HepG2 (cell line): ENCODE measurements at regions not wholly inside any gene's neighbourhood (a gene's known extent, or its start where the extent isn't known, plus 50 kb on each side); places are given as distances from the start of the nearest gene placed in this dataset.

ENCODE experiments used
- ATAC-seq: fragments of 200-7000 bp; cut with Tn5 transposase; 3 replicates; pipeline ENCODE4 v1.9.1; 2020; ENCODE audit warnings: mild to moderate bottlenecking, moderate library complexity
- BruUV-seq: library from RNA; stranded (reverse); fragments of 400-500 nt; replicated peaks from 2 replicates; lab custom pipeline; 2021; lab: Mats Ljungman, UMichigan
- CTCF ChIA-PET: fragments of 300-600 bp; formaldehyde crosslinking; extraction: SDS; loops from one replicate; lab custom pipeline; 2021; ENCODE audit warnings: low total read pairs, inconsistent platforms, low intra/inter-chr PET ratio; lab: Yijun Ruan, JAX
- POLR2A ChIA-PET: fragments of 350-600 bp; sonication (Branson Sonifier 250); formaldehyde crosslinking; loops from one replicate; lab custom pipeline; 2020; ENCODE audit warnings: antibody characterized with exemption, inconsistent platforms; lab: Yijun Ruan, JAX
- DNase-seq: peaks from one replicate; pipeline ENCODE4 v3.0.0-alpha.2; 2015; ENCODE audit warnings: low spot score
- FAIRE-seq: peaks from 3 replicates; lab custom pipeline; 2011; peaks lifted over from hg19 to GRCh38; lab: Jason Lieb, UNC
- H2AFZ ChIP-seq: one replicate; pipeline ENCODE4 v1.6.1; 2011; ENCODE audit warnings: low read length, inconsistent platforms
- H3K27ac ChIP-seq: fragments of 300-600 bp; 3 replicates; pipeline ENCODE4 v1.8.0; 2011; ENCODE audit warnings: mixed run types, mild to moderate bottlenecking, mixed read lengths, low read length, inconsistent platforms; ENCODE audit not compliant: insufficient read depth; ENCODE audit errors: extremely low read length
- H3K27me3 ChIP-seq, 2 experiments: fragments of 200-600 bp in 1 of 2; 2 replicates in 1 of 2; 3 replicates in 1 of 2; pipeline versions ENCODE4 v1.6.0 to v1.8.0; 2011; ENCODE audit warnings: low read length in 2 of 2, mild to moderate bottlenecking in 2 of 2, moderate library complexity in 2 of 2, inconsistent platforms in 1 of 2; ENCODE audit not compliant: insufficient read depth in 2 of 2, control insufficient read depth in 1 of 2
- H3K36me3 ChIP-seq, 2 experiments: fragments of 200-600 bp in 1 of 2; replicated peaks in 1 of 2; 2 replicates in 1 of 2; 3 replicates in 1 of 2; pipeline versions ENCODE4 v1.5.1 to v1.8.0; 2011; ENCODE audit warnings: low read length in 2 of 2, inconsistent platforms in 1 of 2; ENCODE audit not compliant: insufficient read depth in 2 of 2, control insufficient read depth in 1 of 2
- H3K4me1 ChIP-seq: 2 replicates; pipeline ENCODE4 v1.5.1; 2012; ENCODE audit warnings: low read length, inconsistent platforms; ENCODE audit not compliant: insufficient read depth
- H3K4me2 ChIP-seq: 2 replicates; pipeline ENCODE4 v1.6.0; 2011; ENCODE audit warnings: low read depth, low read length, inconsistent platforms
- H3K4me3 ChIP-seq, 3 experiments: fragments of 200-600 bp in 1 of 3; sonication (generic), shearing (Covaris generic) in 1 of 3; replicated peaks in 1 of 3; 2 replicates each; pipeline ENCODE4 v1.5.1; 2011 to 2016; ENCODE audit warnings: low read length in 3 of 3, inconsistent platforms in 2 of 3, low read depth in 2 of 3, mild to moderate bottlenecking in 2 of 3, control low read depth in 1 of 3, mixed read lengths in 1 of 3; ENCODE audit not compliant: insufficient read depth in 1 of 3
- H3K79me2 ChIP-seq: one replicate; pipeline ENCODE4 v1.6.1; 2011; ENCODE audit warnings: low read length, inconsistent platforms; ENCODE audit not compliant: insufficient read depth
- H3K9ac ChIP-seq: 2 replicates; pipeline ENCODE4 v1.6.0; 2011; ENCODE audit warnings: mild to moderate bottlenecking, low read depth, low read length, inconsistent platforms; ENCODE audit not compliant: insufficient read depth
- H3K9me3 ChIP-seq: 2 replicates; pipeline ENCODE4 v1.5.1; 2012; ENCODE audit warnings: mild to moderate bottlenecking, low read length
- H4K20me1 ChIP-seq: 2 replicates; pipeline ENCODE4 v1.6.0; 2011; ENCODE audit warnings: inconsistent platforms, mild to moderate bottlenecking, low read length, moderate library complexity; ENCODE audit not compliant: insufficient read depth
- CSRNP1 ChIP-seq: sonication (generic); formaldehyde crosslinking; IDR thresholded peaks from 2 replicates; pipeline ENCODE4 v1.8.1; 2023; ENCODE audit warnings: mild to moderate bottlenecking, missing genetic modification reagents
- KDM5B ChIP-seq: sonication (generic); formaldehyde crosslinking; IDR thresholded peaks from 2 replicates; pipeline ENCODE4 v1.4.0; 2020; ENCODE audit warnings: missing genetic modification reagents, mild to moderate bottlenecking, borderline replicate concordance
- NFKB2 ChIP-seq: sonication (generic); formaldehyde crosslinking; IDR thresholded peaks from 2 replicates; pipeline ENCODE4 v1.4.0; 2020; ENCODE audit warnings: missing genetic modification reagents, borderline replicate concordance
- SP4 ChIP-seq: sonication (generic); formaldehyde crosslinking; IDR thresholded peaks from 2 replicates; pipeline ENCODE4 v1.8.1; 2023; ENCODE audit warnings: mild to moderate bottlenecking, missing genetic modification reagents
- SRSF4 ChIP-seq: fragments of 200-400 bp; formaldehyde crosslinking; IDR thresholded peaks from one replicate; pipeline ENCODE4 v1.6.1; 2018; ENCODE audit warnings: mild to moderate bottlenecking, low read depth, low read length, moderate library complexity; ENCODE audit not compliant: poor library complexity, severe bottlenecking
- THYN1 ChIP-seq: sonication (generic); formaldehyde crosslinking; IDR thresholded peaks from 2 replicates; pipeline ENCODE4 v1.8.1; 2023; ENCODE audit warnings: low read depth, mild to moderate bottlenecking, moderate library complexity, missing genetic modification reagents, borderline replicate concordance
- TOPORS ChIP-seq: sonication (generic); formaldehyde crosslinking; IDR thresholded peaks from 2 replicates; pipeline ENCODE4 v1.8.0; 2023; ENCODE audit warnings: mild to moderate bottlenecking, missing genetic modification reagents
- ZNF235 ChIP-seq: sonication (generic); formaldehyde crosslinking; IDR thresholded peaks from 2 replicates; pipeline ENCODE4 v1.8.1; 2023; ENCODE audit warnings: mild to moderate bottlenecking, missing genetic modification reagents, borderline replicate concordance
- ZNF703 ChIP-seq: sonication (generic); formaldehyde crosslinking; IDR thresholded peaks from 2 replicates; pipeline ENCODE4 v1.5.1; 2020; ENCODE audit warnings: missing genetic modification reagents, mild to moderate bottlenecking, moderate library complexity, borderline replicate concordance
- WGBS: methylation state at CpG from one replicate; pipeline ENCODE4 v1.1.6; 2017; ENCODE audit warnings: low lambda C conversion rate; 5-methylcytosine and 5-hydroxymethylcytosine counted together
- in situ Hi-C: cut with HindIII; loops from 2 replicates; pipeline ENCODE4 v1.10.0; 2017; ENCODE audit warnings: low pct_unique_long_range_greater_than_20kb; ENCODE audit not compliant: extremely low pct_ligation_motif_present
- intact Hi-C: fragments of 100-400 bp; cut with micrococcal nuclease; formaldehyde crosslinking; loops from one replicate; pipeline ENCODE4 v1.10.0; 2022; ENCODE audit not compliant: unreplicated experiment
- TF ChIP-seq, protein P1 (sequence below), 2 experiments: IDR thresholded peaks; 2 replicates each; pipeline ENCODE4 v1.6.1; 2011 to 2012; ENCODE audit warnings: low read length in 2 of 2, borderline replicate concordance in 1 of 2, low read depth in 1 of 2, mild to moderate bottlenecking in 1 of 2, moderate library complexity in 1 of 2
- TF ChIP-seq, protein P2 (sequence below): sonication (generic); formaldehyde crosslinking; IDR thresholded peaks from 2 replicates; pipeline ENCODE4 v1.4.0; 2020; ENCODE audit warnings: mild to moderate bottlenecking, low read depth, missing genetic modification reagents
- TF ChIP-seq, protein P3 (sequence below): sonication (generic); formaldehyde crosslinking; IDR thresholded peaks from 2 replicates; pipeline ENCODE4 v1.8.1; 2023; ENCODE audit warnings: mild to moderate bottlenecking, missing genetic modification reagents

DNA sequence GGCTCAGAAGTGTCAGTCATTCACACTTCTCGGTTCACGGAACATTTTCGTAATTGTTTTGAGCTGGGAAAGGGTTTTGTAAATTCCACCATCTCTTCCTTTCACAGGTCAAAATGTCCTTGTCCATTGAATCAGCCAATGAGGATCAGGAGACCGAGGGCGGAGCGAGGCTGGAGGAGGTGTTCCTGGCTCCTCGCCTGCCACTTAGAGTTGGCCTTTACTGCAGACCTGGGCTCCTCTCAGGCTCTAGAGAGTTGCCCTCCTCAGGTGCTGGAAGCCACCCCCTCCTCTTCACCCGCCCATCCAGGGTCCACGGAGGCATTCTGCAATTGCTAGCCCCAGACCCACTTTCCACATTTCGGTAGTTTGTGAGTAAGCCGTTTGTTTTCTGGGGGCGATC, 370.4 kb downstream of the IRS2 start (continued):
- TF ChIP-seq, protein P1, sequence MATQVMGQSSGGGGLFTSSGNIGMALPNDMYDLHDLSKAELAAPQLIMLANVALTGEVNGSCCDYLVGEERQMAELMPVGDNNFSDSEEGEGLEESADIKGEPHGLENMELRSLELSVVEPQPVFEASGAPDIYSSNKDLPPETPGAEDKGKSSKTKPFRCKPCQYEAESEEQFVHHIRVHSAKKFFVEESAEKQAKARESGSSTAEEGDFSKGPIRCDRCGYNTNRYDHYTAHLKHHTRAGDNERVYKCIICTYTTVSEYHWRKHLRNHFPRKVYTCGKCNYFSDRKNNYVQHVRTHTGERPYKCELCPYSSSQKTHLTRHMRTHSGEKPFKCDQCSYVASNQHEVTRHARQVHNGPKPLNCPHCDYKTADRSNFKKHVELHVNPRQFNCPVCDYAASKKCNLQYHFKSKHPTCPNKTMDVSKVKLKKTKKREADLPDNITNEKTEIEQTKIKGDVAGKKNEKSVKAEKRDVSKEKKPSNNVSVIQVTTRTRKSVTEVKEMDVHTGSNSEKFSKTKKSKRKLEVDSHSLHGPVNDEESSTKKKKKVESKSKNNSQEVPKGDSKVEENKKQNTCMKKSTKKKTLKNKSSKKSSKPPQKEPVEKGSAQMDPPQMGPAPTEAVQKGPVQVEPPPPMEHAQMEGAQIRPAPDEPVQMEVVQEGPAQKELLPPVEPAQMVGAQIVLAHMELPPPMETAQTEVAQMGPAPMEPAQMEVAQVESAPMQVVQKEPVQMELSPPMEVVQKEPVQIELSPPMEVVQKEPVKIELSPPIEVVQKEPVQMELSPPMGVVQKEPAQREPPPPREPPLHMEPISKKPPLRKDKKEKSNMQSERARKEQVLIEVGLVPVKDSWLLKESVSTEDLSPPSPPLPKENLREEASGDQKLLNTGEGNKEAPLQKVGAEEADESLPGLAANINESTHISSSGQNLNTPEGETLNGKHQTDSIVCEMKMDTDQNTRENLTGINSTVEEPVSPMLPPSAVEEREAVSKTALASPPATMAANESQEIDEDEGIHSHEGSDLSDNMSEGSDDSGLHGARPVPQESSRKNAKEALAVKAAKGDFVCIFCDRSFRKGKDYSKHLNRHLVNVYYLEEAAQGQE (IDR thresholded peaks at IDR 0.05; ENCODE audit: borderline replicate concordance in 1 of 2, low read depth in 1 of 2, low read length in 2 of 2), result no peak

DNA sequence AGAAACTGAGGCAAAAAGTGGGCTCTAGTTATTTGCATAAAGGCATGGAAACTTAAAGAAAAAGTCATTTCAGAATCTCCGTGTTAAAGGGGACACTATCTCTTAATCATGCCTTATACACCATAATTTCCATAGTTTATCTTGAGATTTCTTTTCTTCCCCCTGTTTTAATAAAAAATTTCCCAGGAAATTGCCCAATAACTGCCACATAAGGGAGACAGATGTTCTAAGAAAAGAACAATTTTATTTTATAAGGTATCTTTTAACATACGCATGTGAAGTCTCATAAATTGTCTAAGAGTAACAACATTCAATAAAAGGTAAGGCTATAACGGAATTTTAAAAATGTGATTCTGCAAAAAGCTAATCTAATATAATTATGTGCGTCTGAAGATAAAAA, 371.3 kb downstream of the IRS2 start:
- intact Hi-C loops, result no loop called here

More for the DNA sequence above, 371.3 kb downstream of the IRS2 start:
- H2AFZ ChIP-seq, result no peak overlapping the region
- in situ Hi-C loops, result no loop called here
- no peaks in the 10 kb centered on the region for H4K20me1 ChIP-seq
- WGBS, result 27% methylated on average over 4 of the region's 4 CpGs
- H3K4me1 ChIP-seq, result no peaks in the 10 kb centered on the region
- H3K9me3 ChIP-seq, result no peaks in the 10 kb centered on the region
- no peak for FAIRE-seq
- DNase-seq, result no peak
- H3K27me3 ChIP-seq, result no peaks in the 10 kb centered on the region
- TF ChIP-seq SRSF4, result no peak
- TF ChIP-seq SP4, result no peak
- TF ChIP-seq, protein P2, sequence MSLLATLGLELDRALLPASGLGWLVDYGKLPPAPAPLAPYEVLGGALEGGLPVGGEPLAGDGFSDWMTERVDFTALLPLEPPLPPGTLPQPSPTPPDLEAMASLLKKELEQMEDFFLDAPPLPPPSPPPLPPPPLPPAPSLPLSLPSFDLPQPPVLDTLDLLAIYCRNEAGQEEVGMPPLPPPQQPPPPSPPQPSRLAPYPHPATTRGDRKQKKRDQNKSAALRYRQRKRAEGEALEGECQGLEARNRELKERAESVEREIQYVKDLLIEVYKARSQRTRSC (CRISPR knock-in tag), result no peak
- TF ChIP-seq NFKB2 (CRISPR knock-in tag), result no peak
- TF ChIP-seq CSRNP1 (CRISPR knock-in tag), result no peak
- TF ChIP-seq, protein P3, sequence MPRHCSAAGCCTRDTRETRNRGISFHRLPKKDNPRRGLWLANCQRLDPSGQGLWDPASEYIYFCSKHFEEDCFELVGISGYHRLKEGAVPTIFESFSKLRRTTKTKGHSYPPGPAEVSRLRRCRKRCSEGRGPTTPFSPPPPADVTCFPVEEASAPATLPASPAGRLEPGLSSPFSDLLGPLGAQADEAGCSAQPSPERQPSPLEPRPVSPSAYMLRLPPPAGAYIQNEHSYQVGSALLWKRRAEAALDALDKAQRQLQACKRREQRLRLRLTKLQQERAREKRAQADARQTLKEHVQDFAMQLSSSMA (CRISPR knock-in tag), result no peak
- TF ChIP-seq ZNF235 (CRISPR knock-in tag), result no peak
- no peak for TF ChIP-seq THYN1 (CRISPR knock-in tag)
- TF ChIP-seq TOPORS (CRISPR knock-in tag), result no peak
- no peak for TF ChIP-seq ZNF703
- no peak for TF ChIP-seq KDM5B (CRISPR knock-in tag)
- CTCF ChIA-PET, result no interaction called here
- no TSS peak for BruUV-seq
- H3K79me2 ChIP-seq, result no peaks in the 10 kb centered on the region
- no peak overlapping the region for H3K4me3 ChIP-seq
- ATAC-seq, result no peak
- no peaks in the 10 kb centered on the region for H3K36me3 ChIP-seq
- H3K27ac ChIP-seq, result no peak overlapping the region
- no peak overlapping the region for H3K9ac ChIP-seq
- POLR2A ChIA-PET, result no interaction called here
- H3K4me2 ChIP-seq, result no peak overlapping the region
